SK-N-SH (cell line): ENCODE measurements at regions not wholly inside any gene's neighbourhood (a gene's known extent, or its start where the extent isn't known, plus 50 kb on each side); places are given as distances from the start of the nearest gene placed in this dataset.

Experiments used
- CTCF ChIP-seq: fragments of 200-600 bp; sonication (generic); IDR thresholded peaks from 2 replicates; pipeline ENCODE4 v1.6.1; 2017; ENCODE audit warnings: antibody characterized with exemption, mild to moderate bottlenecking, moderate library complexity
- EP300 ChIP-seq, 2 experiments: IDR thresholded peaks; 2 replicates each; pipeline versions ENCODE4 v1.4.0 to v1.6.1; 2012; ENCODE audit warnings: borderline replicate concordance in 1 of 2, low read depth in 1 of 2, low read length in 1 of 2
- NFIC ChIP-seq: IDR thresholded peaks from 2 replicates; pipeline ENCODE4 v1.4.0; 2012; ENCODE audit warnings: borderline replicate concordance
- SMC3 ChIP-seq: IDR thresholded peaks from 2 replicates; pipeline ENCODE4 v1.6.1; 2012; ENCODE audit warnings: low read depth, low read length, improper control_type of control experiment

GRCh38 chr5:52150501-52150900 is 637.2 kb upstream of the ITGA1 start:
- no peak for TF ChIP-seq EP300 (IDR thresholded peaks at IDR 0.05; ENCODE audit: borderline replicate concordance in 1 of 2, low read depth in 1 of 2, low read length in 1 of 2)
- TF ChIP-seq NFIC, result no peak
- TF ChIP-seq CTCF, result no peak
- no peak for TF ChIP-seq SMC3
